Tibial nerve (tissue), 4 donors: ENCODE measurements at regions not wholly inside any gene's neighbourhood (a gene's known extent, or its start where the extent isn't known, plus 50 kb on each side); places are given as distances from the start of the nearest gene placed in this dataset.

Experiments
- DNase-seq, 2 donors: peaks; one replicate each; pipeline ENCODE4 v3.0.0-alpha.2; 2019; ENCODE audit warnings: low spot score in 2 of 2
- H3K27ac ChIP-seq, 4 donors: fragments of 200-600 bp; sonication (generic) in 3 of 4; one replicate each; pipeline ENCODE4 v1.5.1; 2017 to 2019; ENCODE audit warnings: mild to moderate bottlenecking in 1 of 4
- H3K27me3 ChIP-seq, 2 donors: fragments of 200-600 bp; sonication (generic) in 1 of 2; one replicate each; pipeline versions ENCODE4 v1.5.1 to v1.6.0; 2017 to 2019
- H3K36me3 ChIP-seq, 3 donors: fragments of 200-600 bp; sonication (generic); one replicate each; pipeline ENCODE4 v1.5.1; 2018 to 2019
- H3K4me1 ChIP-seq, 4 donors: fragments of 200-600 bp; sonication (generic) in 3 of 4; one replicate each; pipeline ENCODE4 v1.5.1; 2017 to 2019
- H3K4me3 ChIP-seq, 4 donors: fragments of 200-600 bp; sonication (generic) in 3 of 4; one replicate each; pipeline ENCODE4 v1.5.1; 2017 to 2019; ENCODE audit warnings: mild to moderate bottlenecking in 1 of 4, moderate library complexity in 1 of 4
- H3K9me3 ChIP-seq, 4 donors: fragments of 200-600 bp; sonication (generic) in 3 of 4; one replicate each; pipeline ENCODE4 v1.5.1; 2017 to 2019
- EP300 ChIP-seq, 2 donors: sonication (generic); formaldehyde crosslinking; IDR thresholded peaks; one replicate each; pipeline ENCODE4 v1.6.1; 2017; ENCODE audit warnings: antibody characterized with exemption in 2 of 2, mild to moderate bottlenecking in 1 of 2
- POLR2A ChIP-seq, 2 donors: fragments of 450-650 bp; IDR thresholded peaks; one replicate each; pipeline ENCODE4 v1.6.1; 2017; ENCODE audit warnings: antibody characterized with exemption in 2 of 2, mild to moderate bottlenecking in 2 of 2, moderate library complexity in 2 of 2
- WGBS, 2 donors: methylation state at CpG; one replicate each; pipeline ENCODE4 v1.1.5; 2018; 5-methylcytosine and 5-hydroxymethylcytosine counted together
- TF ChIP-seq, protein P1 (sequence below), 5 experiments: fragments of 200-600 bp in 3 of 5; fragments of 450-650 bp in 2 of 5; sonication (generic) in 3 of 5; IDR thresholded peaks; one replicate each; pipeline ENCODE4 v1.5.1; 2016 to 2019; ENCODE audit warnings: antibody characterized with exemption in 5 of 5, mild to moderate bottlenecking in 3 of 5, moderate library complexity in 2 of 5

DNA sequence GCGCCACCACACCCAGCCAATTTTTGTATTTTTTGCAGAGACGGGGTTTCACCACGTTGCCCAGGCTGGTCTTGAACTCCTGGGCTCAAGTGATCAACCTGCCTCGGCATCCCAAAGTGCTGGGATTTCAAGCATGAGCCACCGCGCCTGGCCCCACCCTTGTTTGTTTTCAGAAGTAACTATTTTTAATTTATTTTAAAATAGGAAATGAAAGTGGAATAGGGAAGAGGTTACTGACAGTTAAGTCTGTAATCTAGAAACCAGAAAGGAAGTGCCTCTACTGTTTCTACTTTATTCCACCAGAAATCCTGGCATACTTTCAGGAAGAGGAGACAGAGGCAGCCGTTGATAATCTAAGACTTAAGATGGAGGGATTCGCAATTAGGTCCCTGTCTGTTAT, 225.6 kb downstream of the TANC2 start:
- Histone ChIP-seq H3K4me3 (no peak overlapping the region), H3K27ac (peak overlapping the region in 1 of 4 donors; percentile 53)

DNA sequence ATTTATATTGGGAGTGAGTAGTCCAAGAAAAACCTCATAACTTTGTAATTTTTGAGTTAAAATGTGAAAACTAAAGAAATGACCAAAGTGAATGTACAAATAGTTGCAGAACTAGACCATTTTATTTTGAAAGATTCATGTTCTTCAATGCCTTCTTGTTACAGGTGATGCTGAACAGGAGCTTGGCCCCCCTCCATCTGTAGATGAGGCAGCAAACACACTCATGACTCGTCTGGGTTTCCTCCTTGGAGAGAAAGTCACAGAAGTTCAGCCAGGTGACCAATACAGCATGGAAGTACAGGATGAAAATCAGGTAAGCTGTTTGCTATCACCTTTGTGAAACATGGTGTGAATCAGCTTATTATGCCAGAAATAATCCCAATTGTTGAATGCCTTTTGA, 227.8 kb downstream of the TANC2 start:
- peaks cover 0 to 33% (median 3%) of the 10 kb centered on the region in 4 donors for H3K4me1 ChIP-seq
- WGBS, 2 donors: 69 to 70% methylated on average over 1 of the region's 1 CpG
- no peak overlapping the region for H3K27ac ChIP-seq
- H3K9me3 ChIP-seq: no peaks in the 10 kb centered on the region
- no peak for TF ChIP-seq EP300 (IDR thresholded peaks at IDR 0.05)
- TF ChIP-seq, protein P1, sequence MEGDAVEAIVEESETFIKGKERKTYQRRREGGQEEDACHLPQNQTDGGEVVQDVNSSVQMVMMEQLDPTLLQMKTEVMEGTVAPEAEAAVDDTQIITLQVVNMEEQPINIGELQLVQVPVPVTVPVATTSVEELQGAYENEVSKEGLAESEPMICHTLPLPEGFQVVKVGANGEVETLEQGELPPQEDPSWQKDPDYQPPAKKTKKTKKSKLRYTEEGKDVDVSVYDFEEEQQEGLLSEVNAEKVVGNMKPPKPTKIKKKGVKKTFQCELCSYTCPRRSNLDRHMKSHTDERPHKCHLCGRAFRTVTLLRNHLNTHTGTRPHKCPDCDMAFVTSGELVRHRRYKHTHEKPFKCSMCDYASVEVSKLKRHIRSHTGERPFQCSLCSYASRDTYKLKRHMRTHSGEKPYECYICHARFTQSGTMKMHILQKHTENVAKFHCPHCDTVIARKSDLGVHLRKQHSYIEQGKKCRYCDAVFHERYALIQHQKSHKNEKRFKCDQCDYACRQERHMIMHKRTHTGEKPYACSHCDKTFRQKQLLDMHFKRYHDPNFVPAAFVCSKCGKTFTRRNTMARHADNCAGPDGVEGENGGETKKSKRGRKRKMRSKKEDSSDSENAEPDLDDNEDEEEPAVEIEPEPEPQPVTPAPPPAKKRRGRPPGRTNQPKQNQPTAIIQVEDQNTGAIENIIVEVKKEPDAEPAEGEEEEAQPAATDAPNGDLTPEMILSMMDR (IDR thresholded peaks at IDR 0.05): no peak
- TF ChIP-seq POLR2A (IDR thresholded peaks at IDR 0.05): no peak
- peaks cover 0 to 11% (median 0%) of the 10 kb centered on the region in 3 donors for H3K36me3 ChIP-seq
- H3K27me3 ChIP-seq: no peaks in the 10 kb centered on the region
- H3K4me3 ChIP-seq: no peak overlapping the region
- no peak for DNase-seq

More for the DNA sequence above, 225.6 kb downstream of the TANC2 start:
- peaks cover 0 to 11% (median 0%) of the 10 kb centered on the region in 3 donors for H3K36me3 ChIP-seq
- H3K27me3 ChIP-seq: no peaks in the 10 kb centered on the region
- H3K9me3 ChIP-seq: no peaks in the 10 kb centered on the region
- peaks cover 0 to 39% (median 3%) of the 10 kb centered on the region in 4 donors for H3K4me1 ChIP-seq
- TF ChIP-seq EP300 (IDR thresholded peaks at IDR 0.05) (no peak), POLR2A (IDR thresholded peaks at IDR 0.05) (no peak)
- TF ChIP-seq, protein P1 (IDR thresholded peaks at IDR 0.05): no peak
- DNase-seq: no peak
- 82 to 91% methylated on average over 8 of the region's 8 CpGs for WGBS, 2 donors

DNA sequence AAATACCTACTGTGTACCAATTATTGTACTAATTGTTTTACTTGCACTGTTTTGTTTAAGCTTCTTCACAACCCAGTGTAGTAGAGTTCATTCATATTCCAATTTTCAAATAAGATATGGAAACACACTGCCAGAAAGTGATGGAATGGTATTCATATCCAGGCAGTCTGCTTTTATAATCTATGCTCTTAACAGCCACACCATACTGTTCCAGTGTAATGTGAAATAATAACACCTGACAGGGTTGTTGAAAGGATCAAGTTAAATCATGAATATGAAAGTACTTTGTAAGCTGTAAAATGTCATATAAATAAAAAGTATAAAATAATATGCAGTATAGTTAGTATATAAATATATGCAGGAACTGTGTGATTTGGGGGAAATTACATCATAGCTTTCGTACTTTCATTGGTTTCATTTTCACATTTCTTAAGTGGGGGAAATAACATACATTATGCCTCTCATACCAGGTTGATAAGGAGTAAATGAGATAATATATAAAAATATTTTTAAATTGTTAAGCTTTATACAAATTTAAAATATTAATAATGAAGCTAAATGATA, 230.8 kb downstream of the TANC2 start:
- no peaks in the 10 kb centered on the region for H3K9me3 ChIP-seq
- WGBS, 2 donors: 78 to 85% methylated on average over 1 of the region's 1 CpG
- no peak for DNase-seq
- H3K27me3 ChIP-seq: no peaks in the 10 kb centered on the region
- H3K36me3 ChIP-seq: peaks cover 0 to 19% (median 0%) of the 10 kb centered on the region in 3 donors
- H3K27ac ChIP-seq: no peak overlapping the region
- H3K4me3 ChIP-seq: no peak overlapping the region
- peaks cover 0 to 9% (median 0%) of the 10 kb centered on the region in 4 donors for H3K4me1 ChIP-seq
- TF ChIP-seq POLR2A (IDR thresholded peaks at IDR 0.05) (no peak), EP300 (IDR thresholded peaks at IDR 0.05) (no peak)
- TF ChIP-seq, protein P1 (IDR thresholded peaks at IDR 0.05): no peak

DNA sequence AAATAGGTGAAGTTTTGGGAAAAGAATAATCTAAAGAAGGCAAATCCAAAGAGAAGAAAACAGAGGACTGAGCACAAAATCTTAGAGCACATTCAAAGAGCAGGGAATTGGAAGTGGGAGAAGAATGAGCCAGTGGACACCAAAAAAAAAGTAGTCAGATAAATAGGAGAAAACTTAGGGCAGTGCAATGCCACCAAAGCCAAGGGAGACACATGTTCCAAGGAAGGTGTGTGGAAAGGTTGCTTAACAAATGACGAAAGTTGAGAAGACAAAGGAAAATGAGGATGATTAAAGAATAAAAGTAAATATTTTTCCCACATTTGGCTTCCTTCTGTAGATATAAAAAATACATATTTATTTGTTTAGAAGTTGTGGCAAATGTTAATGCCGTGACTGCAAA, 237.6 kb downstream of the TANC2 start:
- TF ChIP-seq POLR2A (IDR thresholded peaks at IDR 0.05): no peak
- TF ChIP-seq EP300 (IDR thresholded peaks at IDR 0.05): no peak
- TF ChIP-seq, protein P1 (IDR thresholded peaks at IDR 0.05): no peak
- Histone ChIP-seq H3K9me3 (peaks cover 0 to 34% (median 2%) of the 10 kb centered on the region in 4 donors), H3K36me3 (peaks cover 0 to 32% (median 0%) of the 10 kb centered on the region in 3 donors), H3K27ac (no peak overlapping the region), H3K4me3 (no peak overlapping the region), H3K4me1 (no peaks in the 10 kb centered on the region), H3K27me3 (no peaks in the 10 kb centered on the region)
- 97 to 100% methylated on average over 2 of the region's 2 CpGs for WGBS, 2 donors
- no peak for DNase-seq

DNA sequence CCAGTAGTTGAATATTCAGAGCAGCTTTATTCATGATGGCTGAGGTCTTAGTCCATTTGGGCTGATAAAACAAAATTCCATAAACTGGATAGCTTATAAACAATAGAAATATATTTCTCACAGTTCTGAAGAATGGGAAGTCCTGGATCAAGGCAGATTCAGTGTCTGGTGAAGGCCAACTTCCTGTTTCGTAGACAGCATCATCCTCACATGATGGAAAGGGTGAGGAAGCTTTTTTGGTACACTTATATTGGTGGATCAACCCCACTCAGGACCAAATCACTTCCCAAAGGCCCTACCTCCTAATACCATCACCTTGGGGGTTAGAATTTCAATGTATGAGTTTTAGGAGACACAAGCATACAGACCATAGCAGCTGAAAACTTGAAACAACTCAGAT, 224.2 kb downstream of the CYB561 start:
- no peaks in the 10 kb centered on the region for H3K27me3 ChIP-seq
- no peak overlapping the region for H3K27ac ChIP-seq
- no peaks in the 10 kb centered on the region for H3K9me3 ChIP-seq
- DNase-seq: no peak
- no peak overlapping the region for H3K4me3 ChIP-seq
- TF ChIP-seq EP300 (IDR thresholded peaks at IDR 0.05) (no peak), POLR2A (IDR thresholded peaks at IDR 0.05) (no peak)
- TF ChIP-seq, protein P1 (IDR thresholded peaks at IDR 0.05): no peak
- 76 to 92% methylated on average over 1 of the region's 1 CpG for WGBS, 2 donors
- no peaks in the 10 kb centered on the region for H3K4me1 ChIP-seq
- H3K36me3 ChIP-seq: no peaks in the 10 kb centered on the region
